ENCODE measurements at regions not wholly inside any gene's neighbourhood (a gene's known extent, or its start where the extent isn't known, plus 50 kb on each side); places are given as distances from the start of the nearest gene placed in this dataset.
"Not testable (repeated sequence)": the region's sequence is repeated elsewhere in the genome, so short reads cannot be mapped to it uniquely, and the experiment has no call there.

- intact Hi-C loops (cut with micrococcal nuclease; ENCODE audit: unreplicated experiment) (no loop called here), in situ Hi-C loops (cut with HindIII; ENCODE audit: low pct_unique_long_range_greater_than_20kb, low sequenced_read_pairs) (no loop called here)
- no peak for DNase-seq (ENCODE audit: low read depth, low spot score)
- ATAC-seq = no peak
- Histone ChIP-seq H3K9me3 (ENCODE audit: control insufficient read depth, insufficient read depth, low read depth, low read length) (peaks cover 14% of the 10 kb centered on the region; the same call in 1 of the 2 replicates), H3K36me3 (ENCODE audit: control insufficient read depth, insufficient read depth, low read length) (no peaks in the 10 kb centered on the region), H3K4me3 (ENCODE audit: low read depth in 2 of 2, low read length in 2 of 2) (no peak overlapping the region), H3K4me1 (ENCODE audit: control insufficient read depth, insufficient read depth, low read length) (no peaks in the 10 kb centered on the region), H3K27me3 (ENCODE audit: control insufficient read depth, insufficient read depth, low read length) (no peaks in the 10 kb centered on the region), H3K27ac (ENCODE audit: low read length) (no peak overlapping the region)
- TF ChIP-seq, protein P1, sequence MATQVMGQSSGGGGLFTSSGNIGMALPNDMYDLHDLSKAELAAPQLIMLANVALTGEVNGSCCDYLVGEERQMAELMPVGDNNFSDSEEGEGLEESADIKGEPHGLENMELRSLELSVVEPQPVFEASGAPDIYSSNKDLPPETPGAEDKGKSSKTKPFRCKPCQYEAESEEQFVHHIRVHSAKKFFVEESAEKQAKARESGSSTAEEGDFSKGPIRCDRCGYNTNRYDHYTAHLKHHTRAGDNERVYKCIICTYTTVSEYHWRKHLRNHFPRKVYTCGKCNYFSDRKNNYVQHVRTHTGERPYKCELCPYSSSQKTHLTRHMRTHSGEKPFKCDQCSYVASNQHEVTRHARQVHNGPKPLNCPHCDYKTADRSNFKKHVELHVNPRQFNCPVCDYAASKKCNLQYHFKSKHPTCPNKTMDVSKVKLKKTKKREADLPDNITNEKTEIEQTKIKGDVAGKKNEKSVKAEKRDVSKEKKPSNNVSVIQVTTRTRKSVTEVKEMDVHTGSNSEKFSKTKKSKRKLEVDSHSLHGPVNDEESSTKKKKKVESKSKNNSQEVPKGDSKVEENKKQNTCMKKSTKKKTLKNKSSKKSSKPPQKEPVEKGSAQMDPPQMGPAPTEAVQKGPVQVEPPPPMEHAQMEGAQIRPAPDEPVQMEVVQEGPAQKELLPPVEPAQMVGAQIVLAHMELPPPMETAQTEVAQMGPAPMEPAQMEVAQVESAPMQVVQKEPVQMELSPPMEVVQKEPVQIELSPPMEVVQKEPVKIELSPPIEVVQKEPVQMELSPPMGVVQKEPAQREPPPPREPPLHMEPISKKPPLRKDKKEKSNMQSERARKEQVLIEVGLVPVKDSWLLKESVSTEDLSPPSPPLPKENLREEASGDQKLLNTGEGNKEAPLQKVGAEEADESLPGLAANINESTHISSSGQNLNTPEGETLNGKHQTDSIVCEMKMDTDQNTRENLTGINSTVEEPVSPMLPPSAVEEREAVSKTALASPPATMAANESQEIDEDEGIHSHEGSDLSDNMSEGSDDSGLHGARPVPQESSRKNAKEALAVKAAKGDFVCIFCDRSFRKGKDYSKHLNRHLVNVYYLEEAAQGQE (IDR thresholded peaks at IDR 0.05; ENCODE audit: insufficient read depth in 1 of 2, low read depth in 2 of 2, low read length in 1 of 2) = no peak
- TF ChIP-seq TCF7L2 (IDR thresholded peaks at IDR 0.05; ENCODE audit: low read depth, low read length) (no peak), SIN3A (IDR thresholded peaks at IDR 0.05; ENCODE audit: borderline replicate concordance, insufficient read depth, low read depth, low read length) (no peak), POLR2AphosphoS5 (IDR thresholded peaks at IDR 0.05; ENCODE audit: low read depth, low read length) (no peak)
- TF ChIP-seq, protein P2, sequence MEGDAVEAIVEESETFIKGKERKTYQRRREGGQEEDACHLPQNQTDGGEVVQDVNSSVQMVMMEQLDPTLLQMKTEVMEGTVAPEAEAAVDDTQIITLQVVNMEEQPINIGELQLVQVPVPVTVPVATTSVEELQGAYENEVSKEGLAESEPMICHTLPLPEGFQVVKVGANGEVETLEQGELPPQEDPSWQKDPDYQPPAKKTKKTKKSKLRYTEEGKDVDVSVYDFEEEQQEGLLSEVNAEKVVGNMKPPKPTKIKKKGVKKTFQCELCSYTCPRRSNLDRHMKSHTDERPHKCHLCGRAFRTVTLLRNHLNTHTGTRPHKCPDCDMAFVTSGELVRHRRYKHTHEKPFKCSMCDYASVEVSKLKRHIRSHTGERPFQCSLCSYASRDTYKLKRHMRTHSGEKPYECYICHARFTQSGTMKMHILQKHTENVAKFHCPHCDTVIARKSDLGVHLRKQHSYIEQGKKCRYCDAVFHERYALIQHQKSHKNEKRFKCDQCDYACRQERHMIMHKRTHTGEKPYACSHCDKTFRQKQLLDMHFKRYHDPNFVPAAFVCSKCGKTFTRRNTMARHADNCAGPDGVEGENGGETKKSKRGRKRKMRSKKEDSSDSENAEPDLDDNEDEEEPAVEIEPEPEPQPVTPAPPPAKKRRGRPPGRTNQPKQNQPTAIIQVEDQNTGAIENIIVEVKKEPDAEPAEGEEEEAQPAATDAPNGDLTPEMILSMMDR (IDR thresholded peaks at IDR 0.05) = no peak
- POLR2A ChIA-PET = no interaction called here
- no TSS peak for BruUV-seq (replicated peaks)
- CTCF ChIA-PET = no interaction called here
Observed at GRCh38 chr11:41816396-41816795, 356.9 kb upstream of the LRRC4C start.

DNA sequence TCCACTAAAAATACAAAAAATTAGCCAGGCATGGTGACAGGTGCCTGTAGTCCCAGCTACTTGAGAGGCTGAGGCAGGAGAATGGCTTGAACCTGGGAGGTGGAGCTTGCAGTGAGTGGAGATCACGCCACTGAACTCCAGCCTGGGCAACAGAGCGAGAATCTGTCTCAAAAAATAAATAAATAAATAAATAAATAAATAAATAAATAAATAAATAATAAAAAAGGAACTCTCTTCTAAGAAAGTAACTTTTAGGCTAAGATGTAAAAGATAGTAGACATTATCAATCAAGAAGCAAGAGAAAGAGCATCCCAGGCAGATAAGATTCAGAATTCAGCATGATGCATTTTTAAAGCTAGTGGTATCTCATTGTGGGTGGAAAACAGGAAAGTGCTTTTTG, 364.8 kb upstream of the LRRC4C start:
- CTCF ChIA-PET, POLR2A ChIA-PET: not testable (repeated sequence)

DNA sequence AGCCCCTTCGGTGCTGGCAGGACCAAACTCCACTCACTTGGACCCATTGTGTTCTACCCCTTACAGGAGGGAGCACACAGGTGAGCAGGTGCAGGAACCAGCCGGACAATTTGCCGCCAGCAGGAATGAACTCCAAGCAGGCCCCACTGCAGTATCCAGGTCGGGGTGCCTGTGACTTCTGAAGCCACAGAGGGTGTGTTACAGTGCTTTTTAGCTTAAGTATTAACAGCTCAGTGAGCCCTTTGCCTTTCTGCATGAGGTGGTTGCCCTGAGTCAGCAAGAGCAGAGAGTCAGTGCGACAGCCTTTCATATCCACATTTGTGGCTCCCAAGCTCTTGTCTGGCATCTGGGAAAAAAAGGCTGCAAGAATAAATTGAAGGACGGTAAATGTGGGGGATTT, 366.6 kb upstream of the LRRC4C start:
- POLR2A ChIA-PET = no interaction called here
- H3K4me1 ChIP-seq (ENCODE audit: control insufficient read depth, insufficient read depth, low read length) = no peaks in the 10 kb centered on the region
- H3K27ac ChIP-seq (ENCODE audit: low read length) = no peak overlapping the region
- no TSS peak for BruUV-seq (replicated peaks)
- no peak overlapping the region for H3K4me3 ChIP-seq (ENCODE audit: low read depth in 2 of 2, low read length in 2 of 2)
- in situ Hi-C loops (cut with HindIII; ENCODE audit: low pct_unique_long_range_greater_than_20kb, low sequenced_read_pairs) (no loop called here), intact Hi-C loops (cut with micrococcal nuclease; ENCODE audit: unreplicated experiment) (no loop called here)
- H3K36me3 ChIP-seq (ENCODE audit: control insufficient read depth, insufficient read depth, low read length) = no peaks in the 10 kb centered on the region
- no peaks in the 10 kb centered on the region for H3K27me3 ChIP-seq (ENCODE audit: control insufficient read depth, insufficient read depth, low read length)
- TF ChIP-seq SIN3A (IDR thresholded peaks at IDR 0.05; ENCODE audit: borderline replicate concordance, insufficient read depth, low read depth, low read length) (no peak), TCF7L2 (IDR thresholded peaks at IDR 0.05; ENCODE audit: low read depth, low read length) (no peak), POLR2AphosphoS5 (IDR thresholded peaks at IDR 0.05; ENCODE audit: low read depth, low read length) (no peak)
- TF ChIP-seq, protein P2 (IDR thresholded peaks at IDR 0.05) = no peak
- TF ChIP-seq, protein P1 (IDR thresholded peaks at IDR 0.05; ENCODE audit: insufficient read depth in 1 of 2, low read depth in 2 of 2, low read length in 1 of 2) = no peak
- CTCF ChIA-PET = no interaction called here
- no peaks in the 10 kb centered on the region for H3K9me3 ChIP-seq (ENCODE audit: control insufficient read depth, insufficient read depth, low read depth, low read length)
- no peak for DNase-seq (ENCODE audit: low read depth, low spot score)
- no peak for ATAC-seq

More for the DNA sequence above, 364.8 kb upstream of the LRRC4C start:
- ATAC-seq; H3K9me3 ChIP-seq (ENCODE audit: control insufficient read depth, insufficient read depth, low read depth, low read length); DNase-seq (ENCODE audit: low read depth, low spot score); H3K4me3 ChIP-seq (ENCODE audit: low read depth in 2 of 2, low read length in 2 of 2); in situ Hi-C loops (cut with HindIII; ENCODE audit: low pct_unique_long_range_greater_than_20kb, low sequenced_read_pairs); H3K27me3 ChIP-seq (ENCODE audit: control insufficient read depth, insufficient read depth, low read length); BruUV-seq (replicated peaks); H3K27ac ChIP-seq (ENCODE audit: low read length); H3K36me3 ChIP-seq (ENCODE audit: control insufficient read depth, insufficient read depth, low read length); H3K4me1 ChIP-seq (ENCODE audit: control insufficient read depth, insufficient read depth, low read length); intact Hi-C loops (cut with micrococcal nuclease; ENCODE audit: unreplicated experiment): not testable (repeated sequence)

Measured in Panc1 (cell line).